ENCODE measurements at regions not wholly inside any gene's neighbourhood (a gene's known extent, or its start where the extent isn't known, plus 50 kb on each side); places are given as distances from the start of the nearest gene placed in this dataset.
"Not testable (repeated sequence)": the region's sequence is repeated elsewhere in the genome, so short reads cannot be mapped to it uniquely, and the experiment has no call there.

- no peak overlapping the region for H2AFZ ChIP-seq (ENCODE audit: low read depth, low read length)
- H3K9me1 ChIP-seq (ENCODE audit: control insufficient read depth, insufficient read depth, low read length) = no peaks in the 10 kb centered on the region
- POLR2A ChIA-PET = no interaction called here
- DNase-seq (ENCODE audit: extremely low read depth in 1 of 4, low spot score in 3 of 4) = no peak
- no peaks in the 10 kb centered on the region for H4K20me1 ChIP-seq (replicated peaks; ENCODE audit: control insufficient read depth, insufficient read depth, low read length)
- no peaks in the 10 kb centered on the region for H3K27me3 ChIP-seq (ENCODE audit: control insufficient read depth in 2 of 2, insufficient read depth in 2 of 2, low read length in 2 of 2)
- H3K9me3 ChIP-seq (replicated peaks; ENCODE audit: control insufficient read depth, insufficient read depth, low read depth, low read length) = no peaks in the 10 kb centered on the region
- H3K4me1 ChIP-seq (replicated peaks in 1 of 2; ENCODE audit: control insufficient read depth in 2 of 2, insufficient read depth in 2 of 2, low read length in 2 of 2) = no peaks in the 10 kb centered on the region
- TF ChIP-seq ZKSCAN8 (CRISPR knock-in tag; IDR thresholded peaks at IDR 0.05) = no peak
- peak; percentile 66 for TF ChIP-seq DACH1 (IDR thresholded peaks at IDR 0.05; ENCODE audit: partially characterized antibody)
- BruUV-seq (replicated peaks) = no TSS peak
- no peak overlapping the region for H3K4me3 ChIP-seq
- CTCF ChIA-PET (ENCODE audit: low intra/inter-chr PET ratio) = no interaction called here
- no peak for ATAC-seq
- H3K9ac ChIP-seq (ENCODE audit: insufficient read depth in 1 of 2, low read depth in 2 of 2, low read length in 2 of 2) = no peak overlapping the region
- no peaks in the 10 kb centered on the region for H3K79me2 ChIP-seq (ENCODE audit: control insufficient read depth, insufficient read depth, low read length)
- H3K4me2 ChIP-seq (ENCODE audit: insufficient read depth, low read length) = no peak overlapping the region
- no peaks in the 10 kb centered on the region for H3K36me3 ChIP-seq (ENCODE audit: control insufficient read depth, insufficient read depth, low read length)
- no peak overlapping the region for H3K27ac ChIP-seq (ENCODE audit: extremely low read depth, low read depth, low read length)
- intact Hi-C loops (cut with micrococcal nuclease) (no loop called here), in situ Hi-C loops (cut with MboI) (no loop called here)
- 4% methylated on average over 2 of the region's 2 CpGs for WGBS (ENCODE audit: insufficient coverage, low coverage, missing lambda C conversion rate)
- FAIRE-seq = no peak
These were observed 593.8 kb upstream of the GRM3 start for GRCh38 chr7:86049910-86050309.

DNA sequence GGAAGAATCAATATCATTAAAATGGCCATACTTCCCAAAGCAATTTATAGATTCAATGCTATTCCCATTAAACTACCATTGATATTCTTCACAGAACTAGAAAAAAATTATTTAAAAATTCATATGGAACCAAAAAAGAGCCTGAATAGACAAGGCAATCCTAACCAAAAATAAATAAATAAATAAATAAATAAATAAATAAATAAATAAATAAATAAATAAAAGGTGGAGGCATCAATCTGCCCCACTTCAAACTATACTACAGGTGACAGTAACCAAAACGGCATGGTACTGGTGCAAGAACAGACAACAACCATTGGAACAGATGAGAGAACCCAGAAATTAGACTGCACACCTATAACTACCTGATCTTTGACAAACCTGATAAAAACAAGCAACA is 598.5 kb upstream of the GRM3 start:
- H3K9ac ChIP-seq (ENCODE audit: insufficient read depth in 1 of 2, low read depth in 2 of 2, low read length in 2 of 2); H3K9me1 ChIP-seq (ENCODE audit: control insufficient read depth, insufficient read depth, low read length); H3K27me3 ChIP-seq (ENCODE audit: control insufficient read depth in 2 of 2, insufficient read depth in 2 of 2, low read length in 2 of 2); in situ Hi-C loops (cut with MboI); H3K4me2 ChIP-seq (ENCODE audit: insufficient read depth, low read length); H4K20me1 ChIP-seq (replicated peaks; ENCODE audit: control insufficient read depth, insufficient read depth, low read length); BruUV-seq (replicated peaks); intact Hi-C loops (cut with micrococcal nuclease); FAIRE-seq; H3K4me3 ChIP-seq; H3K36me3 ChIP-seq (ENCODE audit: control insufficient read depth, insufficient read depth, low read length); DNase-seq (ENCODE audit: extremely low read depth in 1 of 4, low spot score in 3 of 4); CTCF ChIA-PET (ENCODE audit: low intra/inter-chr PET ratio); H3K27ac ChIP-seq (ENCODE audit: extremely low read depth, low read depth, low read length); POLR2A ChIA-PET; H3K79me2 ChIP-seq (ENCODE audit: control insufficient read depth, insufficient read depth, low read length); H3K4me1 ChIP-seq (replicated peaks in 1 of 2; ENCODE audit: control insufficient read depth in 2 of 2, insufficient read depth in 2 of 2, low read length in 2 of 2); H3K9me3 ChIP-seq (replicated peaks; ENCODE audit: control insufficient read depth, insufficient read depth, low read depth, low read length); H2AFZ ChIP-seq (ENCODE audit: low read depth, low read length); ATAC-seq: not testable (repeated sequence)
- WGBS (ENCODE audit: insufficient coverage, low coverage, missing lambda C conversion rate) = 0% methylated on average over 1 of the region's 1 CpG

Measured in K562 (cell line).